Tibial artery (tissue), 4 donors: ENCODE measurements at regions not wholly inside any gene's neighbourhood (a gene's known extent, or its start where the extent isn't known, plus 50 kb on each side); places are given as distances from the start of the nearest gene placed in this dataset.
"Not testable (repeated sequence)": the region's sequence is repeated elsewhere in the genome, so short reads cannot be mapped to it uniquely, and the experiment has no call there.

Experiments
- DNase-seq, 2 donors: peaks; one replicate each; pipeline ENCODE4 v3.0.0-alpha.2; 2019
- H3K27ac ChIP-seq, 2 donors: fragments of 200-600 bp; sonication (generic) in 1 of 2; 1 replicate in 1 of 2; 2 replicates in 1 of 2; pipeline ENCODE4 v1.5.1; 2018 to 2019; ENCODE audit warnings: mild to moderate bottlenecking in 1 of 2
- H3K27me3 ChIP-seq, 2 donors: fragments of 200-600 bp; sonication (generic) in 1 of 2; one replicate each; pipeline versions ENCODE4 v1.5.1 to v1.6.0; 2016 to 2019
- H3K36me3 ChIP-seq, 3 donors: fragments of 200-600 bp; sonication (generic) in 2 of 3; one replicate each; pipeline ENCODE4 v1.5.1; 2016 to 2019; ENCODE audit warnings: mild to moderate bottlenecking in 2 of 3
- H3K4me1 ChIP-seq, 4 donors: fragments of 200-600 bp; sonication (generic) in 2 of 4; 1 replicate in 3 of 4; 2 replicates in 1 of 4; pipeline ENCODE4 v1.5.1; 2016 to 2019
- H3K4me3 ChIP-seq, 2 donors: fragments of 200-600 bp; sonication (generic) in 1 of 2; 1 replicate in 1 of 2; 2 replicates in 1 of 2; pipeline ENCODE4 v1.5.1; 2018 to 2019; ENCODE audit warnings: mild to moderate bottlenecking in 2 of 2
- H3K9me3 ChIP-seq, 3 donors: fragments of 200-600 bp; sonication (generic) in 1 of 3; one replicate each; pipeline ENCODE4 v1.5.1; 2016 to 2019
- intact Hi-C: fragments of 100-400 bp; cut with DNase I; formaldehyde crosslinking; loops from one replicate; pipeline ENCODE4 v1.15.0; 2023; ENCODE audit warnings: low total_unique reads
- TF ChIP-seq, protein P1 (sequence below), 2 experiments: fragments of 200-600 bp in 1 of 2; fragments of 450-650 bp in 1 of 2; IDR thresholded peaks; one replicate each; pipeline ENCODE4 v1.5.1; 2017 to 2019; ENCODE audit warnings: antibody characterized with exemption in 2 of 2, mild to moderate bottlenecking in 1 of 2, moderate library complexity in 1 of 2

DNA sequence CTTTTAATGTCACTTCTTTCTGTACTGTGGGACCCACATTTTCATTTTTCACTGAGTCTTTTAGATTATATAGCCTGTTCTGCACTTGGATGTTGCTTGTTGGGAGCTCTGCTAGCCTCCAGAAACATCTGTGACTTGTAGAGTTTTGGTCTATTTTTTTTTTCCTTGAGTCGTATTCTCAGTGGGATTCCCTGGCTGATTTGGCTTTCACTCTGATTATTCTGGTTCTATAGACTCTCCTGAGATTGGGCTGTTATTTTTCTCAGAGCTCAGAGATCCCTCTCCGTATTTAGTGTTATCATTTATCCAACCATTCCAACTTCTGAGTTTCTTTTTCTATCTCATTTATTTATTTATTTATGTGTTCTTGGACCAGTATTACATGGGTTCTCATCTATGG is 339.3 kb downstream of the FAM170A start:
- TF ChIP-seq, protein P1, sequence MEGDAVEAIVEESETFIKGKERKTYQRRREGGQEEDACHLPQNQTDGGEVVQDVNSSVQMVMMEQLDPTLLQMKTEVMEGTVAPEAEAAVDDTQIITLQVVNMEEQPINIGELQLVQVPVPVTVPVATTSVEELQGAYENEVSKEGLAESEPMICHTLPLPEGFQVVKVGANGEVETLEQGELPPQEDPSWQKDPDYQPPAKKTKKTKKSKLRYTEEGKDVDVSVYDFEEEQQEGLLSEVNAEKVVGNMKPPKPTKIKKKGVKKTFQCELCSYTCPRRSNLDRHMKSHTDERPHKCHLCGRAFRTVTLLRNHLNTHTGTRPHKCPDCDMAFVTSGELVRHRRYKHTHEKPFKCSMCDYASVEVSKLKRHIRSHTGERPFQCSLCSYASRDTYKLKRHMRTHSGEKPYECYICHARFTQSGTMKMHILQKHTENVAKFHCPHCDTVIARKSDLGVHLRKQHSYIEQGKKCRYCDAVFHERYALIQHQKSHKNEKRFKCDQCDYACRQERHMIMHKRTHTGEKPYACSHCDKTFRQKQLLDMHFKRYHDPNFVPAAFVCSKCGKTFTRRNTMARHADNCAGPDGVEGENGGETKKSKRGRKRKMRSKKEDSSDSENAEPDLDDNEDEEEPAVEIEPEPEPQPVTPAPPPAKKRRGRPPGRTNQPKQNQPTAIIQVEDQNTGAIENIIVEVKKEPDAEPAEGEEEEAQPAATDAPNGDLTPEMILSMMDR (IDR thresholded peaks at IDR 0.05), result no peak
- Histone ChIP-seq H3K36me3 (no peaks in the 10 kb centered on the region), H3K9me3 (peaks cover 0 to 13% (median 0%) of the 10 kb centered on the region in 3 donors), H3K4me1 (peaks cover 0 to 13% (median 3%) of the 10 kb centered on the region in 4 donors), H3K27ac (no peak overlapping the region), H3K4me3 (no peak overlapping the region), H3K27me3 (no peaks in the 10 kb centered on the region)
- intact Hi-C loops, result no loop called here
- no peak for DNase-seq

DNA sequence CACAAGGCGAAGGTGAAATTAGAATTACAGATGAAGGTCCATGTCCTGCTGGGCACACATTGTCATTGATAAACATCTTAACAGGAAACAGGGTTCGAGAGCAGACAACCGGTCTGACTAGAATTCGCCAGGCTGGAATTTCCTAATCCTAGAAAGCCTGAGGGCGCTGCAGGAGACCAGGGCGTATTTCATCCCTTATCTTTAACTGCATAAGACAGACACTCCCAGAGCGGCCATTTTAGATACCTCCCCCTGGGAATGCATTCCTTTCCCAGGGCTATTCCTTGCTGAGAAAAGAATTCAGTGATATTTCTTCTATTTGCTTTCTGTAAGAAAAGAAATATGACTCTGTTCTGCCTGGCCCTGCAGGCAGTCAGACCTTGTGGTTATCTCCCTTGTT is 357.7 kb downstream of the FAM170A start:
- H3K9me3 ChIP-seq, DNase-seq, H3K36me3 ChIP-seq, H3K4me1 ChIP-seq, H3K27me3 ChIP-seq, H3K27ac ChIP-seq, intact Hi-C loops, H3K4me3 ChIP-seq: not testable (repeated sequence)

DNA sequence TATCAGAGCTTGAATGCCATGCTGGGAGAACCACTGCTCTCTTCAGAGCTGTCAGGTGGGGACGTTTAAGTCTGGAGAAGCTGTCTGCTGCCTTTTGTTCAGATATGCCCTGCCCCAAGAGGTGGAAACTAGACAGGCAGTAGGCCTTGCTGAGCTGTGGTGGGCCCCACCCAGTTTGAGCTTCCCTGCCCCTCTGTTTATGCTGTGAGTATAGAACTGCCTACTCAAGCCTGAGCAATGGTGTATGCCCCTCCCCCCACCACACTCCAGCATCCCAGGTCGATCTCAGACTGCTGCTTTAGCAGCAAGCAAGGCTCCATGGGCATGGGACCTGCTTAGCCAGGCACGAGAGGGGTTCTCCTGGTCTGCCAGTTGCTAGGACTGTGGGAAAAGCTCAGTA is 362.3 kb downstream of the FAM170A start:
- Histone ChIP-seq H3K4me3 (no peak overlapping the region), H3K9me3 (peaks cover 0 to 5% (median 0%) of the 10 kb centered on the region in 3 donors), H3K27me3 (no peaks in the 10 kb centered on the region), H3K4me1 (no peaks in the 10 kb centered on the region), H3K36me3 (no peaks in the 10 kb centered on the region), H3K27ac (no peak overlapping the region)
- no peak for DNase-seq
- intact Hi-C loops, result no loop called here
- TF ChIP-seq, protein P1 (IDR thresholded peaks at IDR 0.05), result no peak

- peaks cover 0 to 10% (median 0%) of the 10 kb centered on the region in 4 donors for H3K4me1 ChIP-seq
- intact Hi-C loops, result no loop called here
- TF ChIP-seq, protein P1 (IDR thresholded peaks at IDR 0.05), result no peak
These were observed 366.8 kb downstream of the FAM170A start for GRCh38 chr5:119996128-119996527.

DNA sequence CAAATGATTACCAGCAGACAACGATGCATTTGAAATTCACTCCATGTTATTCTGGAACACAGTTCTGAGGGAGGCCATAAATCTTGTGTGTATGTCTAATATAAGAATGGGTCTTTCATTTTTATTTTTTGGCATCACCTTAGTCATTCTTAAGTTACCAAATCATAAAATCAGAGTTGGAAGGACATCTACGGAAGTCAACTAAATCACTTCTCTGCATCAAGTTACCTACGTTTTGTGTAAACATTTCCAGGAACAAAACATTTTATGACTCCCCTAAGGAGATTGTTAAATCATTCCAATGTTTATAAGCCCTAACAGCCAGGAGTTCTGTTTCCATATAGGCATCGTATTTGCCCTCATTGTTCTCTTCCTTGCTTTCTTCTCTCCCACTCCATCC is 378.2 kb downstream of the FAM170A start:
- intact Hi-C loops, result no loop called here
- H3K4me3 ChIP-seq, result no peak overlapping the region
- no peak overlapping the region for H3K27ac ChIP-seq
- TF ChIP-seq, protein P1 (IDR thresholded peaks at IDR 0.05), result no peak
- no peaks in the 10 kb centered on the region for H3K27me3 ChIP-seq
- H3K9me3 ChIP-seq, result no peaks in the 10 kb centered on the region
- DNase-seq, result no peak
- no peaks in the 10 kb centered on the region for H3K36me3 ChIP-seq
- H3K4me1 ChIP-seq, result peaks cover 0 to 11% (median 0%) of the 10 kb centered on the region in 4 donors

More at GRCh38 chr5:119996128-119996527, 366.8 kb downstream of the FAM170A start:
- DNase-seq, result no peak
- Histone ChIP-seq H3K4me3 (no peak overlapping the region), H3K27me3 (no peaks in the 10 kb centered on the region), H3K9me3 (no peaks in the 10 kb centered on the region), H3K36me3 (no peaks in the 10 kb centered on the region), H3K27ac (no peak overlapping the region)

DNA sequence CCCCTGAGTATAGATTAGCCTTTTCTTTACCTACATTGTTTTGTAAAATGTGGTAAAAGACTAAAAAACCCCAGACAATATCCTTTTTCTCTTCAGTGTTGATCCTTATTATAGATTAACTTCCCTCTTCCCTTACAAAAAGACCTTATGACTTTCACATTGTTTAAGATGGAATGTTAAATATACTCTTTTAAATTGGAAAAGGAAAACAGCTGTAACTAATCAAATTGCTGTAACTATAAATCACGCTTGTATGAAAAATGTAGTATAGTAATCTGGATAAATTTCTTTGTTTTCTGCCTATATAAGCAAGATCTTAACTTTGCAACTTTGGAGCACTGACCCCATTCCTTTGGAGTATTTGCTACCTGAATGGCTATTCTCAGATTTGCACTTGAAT is 383.1 kb downstream of the FAM170A start:
- intact Hi-C loops, result no loop called here
- H3K4me3 ChIP-seq, result no peak overlapping the region
- no peak for DNase-seq

More for the DNA sequence above, 383.1 kb downstream of the FAM170A start:
- Histone ChIP-seq H3K4me1 (peaks cover 0 to 15% (median 0%) of the 10 kb centered on the region in 4 donors), H3K27ac (no peak overlapping the region), H3K9me3 (no peaks in the 10 kb centered on the region), H3K27me3 (no peaks in the 10 kb centered on the region), H3K36me3 (no peaks in the 10 kb centered on the region)
- TF ChIP-seq, protein P1 (IDR thresholded peaks at IDR 0.05), result no peak
